DMS153 treated with DMSO at 0.1 percent for 48 hours (cell line): ENCODE measurements at regions not wholly inside any gene's neighbourhood (a gene's known extent, or its start where the extent isn't known, plus 50 kb on each side); places are given as distances from the start of the nearest gene placed in this dataset.
"Not testable (repeated sequence)": the region's sequence is repeated elsewhere in the genome, so short reads cannot be mapped to it uniquely, and the experiment has no call there.

Source experiments
- DNase-seq: peaks from one replicate; lab custom pipeline; 2025; ENCODE audit not compliant: unreplicated experiment; lab: John Stamatoyannopoulos, UW

- not testable (repeated sequence) for DNase-seq
Measured at GRCh38 chr6:158886346-158886977, 67.3 kb upstream of the EZR start.

DNA sequence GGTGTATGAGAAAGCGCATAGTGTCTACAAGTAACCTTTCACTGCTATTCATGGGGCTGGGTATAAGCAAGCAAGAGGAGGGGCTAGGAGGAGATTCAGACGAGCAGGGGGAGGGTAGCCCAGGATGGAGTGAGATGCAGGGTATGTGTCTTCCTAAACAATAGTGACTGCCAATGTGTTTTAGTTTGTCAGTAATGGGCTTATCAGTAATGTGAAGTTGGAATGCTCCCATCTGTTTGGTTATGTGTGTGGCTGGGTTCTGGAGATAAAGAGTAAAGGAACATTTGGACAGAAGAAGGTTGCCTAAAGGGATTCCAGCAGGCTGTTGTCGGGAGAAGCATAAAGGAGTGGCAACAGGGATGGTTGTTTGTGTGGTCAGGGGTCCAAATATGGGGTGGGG is 62.7 kb upstream of the EZR start:
- DNase-seq = not testable (repeated sequence)

GRCh38 chr6:158881276-158881675 is 62.1 kb upstream of the EZR start:
- DNase-seq = not testable (repeated sequence)

GRCh38 chr6:158879180-158879579 is 60.0 kb upstream of the EZR start:
- DNase-seq = no peak

- DNase-seq = no peak
Measured at GRCh38 chr6:158877716-158878115, 58.5 kb upstream of the EZR start.

DNA sequence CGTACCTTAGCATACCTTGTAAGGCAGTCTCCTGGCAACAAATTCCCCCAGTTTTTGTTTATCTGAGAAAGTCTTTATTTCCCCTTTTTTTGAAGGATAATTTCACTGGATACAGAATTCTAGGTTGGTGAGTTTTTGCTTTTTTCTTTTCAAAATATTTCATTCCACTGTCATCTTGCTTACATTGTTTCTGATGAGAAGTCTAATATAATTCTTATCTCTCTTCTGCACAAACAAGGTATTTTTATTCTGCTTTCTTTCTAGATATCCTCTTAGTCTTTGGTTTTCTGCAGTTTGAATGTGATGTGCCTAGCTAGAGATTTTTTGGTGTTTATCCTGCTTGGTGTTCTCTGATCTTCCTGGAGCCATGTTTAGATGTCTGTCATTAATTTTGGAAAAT is 57.7 kb upstream of the EZR start:
- DNase-seq = no peak

GRCh38 chr6:158870649-158870957 is 51.4 kb upstream of the EZR start:
- DNase-seq = no peak

DNA sequence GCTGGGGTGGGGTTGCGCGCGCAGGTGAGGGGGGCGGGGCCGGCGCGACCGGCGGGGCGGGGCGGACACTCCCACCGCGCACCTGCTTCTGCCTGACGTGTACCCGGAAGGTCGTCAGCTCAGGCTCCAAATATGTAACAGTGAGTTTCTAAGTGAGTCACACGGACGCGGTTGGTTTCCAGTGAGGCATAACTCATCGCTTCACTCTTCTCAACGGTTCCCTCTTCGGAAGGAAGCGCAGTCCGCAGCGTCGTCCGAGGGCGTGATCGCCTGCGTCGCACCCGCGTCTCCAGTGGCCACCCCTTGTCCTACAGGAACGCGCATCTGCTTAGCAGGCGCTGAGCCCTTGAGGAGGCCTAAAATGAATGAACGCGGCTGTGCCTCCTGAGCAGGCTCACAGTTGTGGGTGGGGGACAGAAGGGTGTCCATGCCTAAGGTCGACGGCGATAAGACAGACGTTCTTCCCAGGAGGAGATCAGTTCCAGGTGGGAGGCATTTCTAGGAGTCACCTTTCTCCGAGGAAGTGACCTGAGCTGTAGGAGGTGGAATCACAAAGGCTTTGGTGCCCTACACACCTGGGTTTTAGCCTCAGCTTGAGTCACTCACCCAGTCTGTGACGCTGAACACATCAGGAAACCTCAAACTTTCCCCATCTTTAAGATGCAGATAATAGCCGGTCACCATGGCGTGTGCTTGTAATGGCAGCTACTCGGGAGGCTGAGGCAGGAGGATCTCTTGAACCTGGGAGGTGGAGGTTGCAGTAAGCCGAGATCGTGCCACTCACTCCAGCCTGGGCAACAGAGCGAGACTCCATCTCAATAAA is 50.9 kb upstream of the EZR start:
- DNase-seq = peak; percentile 91

DNA sequence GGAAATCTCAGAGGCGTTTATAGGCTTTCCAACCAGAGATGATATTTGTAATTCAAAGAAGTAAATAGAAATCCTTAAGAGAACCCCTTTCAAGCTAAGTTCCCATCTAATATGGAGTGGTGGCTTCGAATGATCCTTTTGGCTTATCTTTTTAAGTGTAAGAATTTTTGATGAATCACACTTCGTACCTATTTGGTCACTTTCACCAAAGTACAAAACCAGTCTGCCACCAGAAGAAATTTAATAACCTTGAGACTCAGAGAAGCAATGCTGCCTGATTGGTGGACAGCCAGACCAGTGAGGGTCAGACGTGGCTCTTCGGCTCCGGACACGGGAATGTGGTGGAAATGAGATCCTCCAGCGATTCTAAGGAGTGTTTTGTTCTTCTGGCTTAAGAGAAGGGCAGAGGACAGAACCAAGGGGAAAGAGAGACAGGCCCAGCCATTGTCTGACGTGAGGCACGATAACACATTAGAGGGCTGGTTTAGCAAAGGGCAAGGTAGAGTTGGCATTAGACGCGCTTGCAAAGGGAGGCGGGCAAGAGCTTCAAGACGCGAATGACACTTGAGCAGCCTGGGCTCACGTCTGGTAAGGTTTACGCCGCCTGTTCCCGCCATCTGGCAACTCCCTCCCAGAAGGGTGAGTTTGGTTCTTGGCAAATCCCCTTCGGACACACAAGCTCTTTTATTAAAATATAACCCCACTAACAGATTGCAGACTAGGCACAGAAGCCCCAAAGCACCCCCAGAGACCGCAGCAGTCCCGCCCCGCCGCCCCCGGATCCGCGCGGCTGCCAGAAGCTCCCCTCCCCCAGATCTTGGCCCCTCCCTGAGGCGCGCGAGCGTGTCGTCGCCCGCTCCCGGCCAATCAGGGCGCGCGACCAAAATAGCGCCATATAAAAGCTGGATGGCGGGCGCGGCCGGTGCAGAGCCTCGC is 50.0 kb upstream of the EZR start:
- DNase-seq = peak; percentile 88
